CD1c-positive myeloid dendritic cell (primary cell): ENCODE measurements at regions not wholly inside any gene's neighbourhood (a gene's known extent, or its start where the extent isn't known, plus 50 kb on each side); places are given as distances from the start of the nearest gene placed in this dataset.

Source experiments
- DNase-seq: peaks from one replicate; pipeline ENCODE4 v3.0.0-alpha.2; 2016; ENCODE audit errors: extremely low spot score

- DNase-seq, result no peak
Measured at GRCh38 chr13:108526286-108526685, 103.1 kb upstream of the MYO16 start.

GRCh38 chr13:108527844-108528243 lies 101.6 kb upstream of the MYO16 start:
- DNase-seq, result no peak

DNA sequence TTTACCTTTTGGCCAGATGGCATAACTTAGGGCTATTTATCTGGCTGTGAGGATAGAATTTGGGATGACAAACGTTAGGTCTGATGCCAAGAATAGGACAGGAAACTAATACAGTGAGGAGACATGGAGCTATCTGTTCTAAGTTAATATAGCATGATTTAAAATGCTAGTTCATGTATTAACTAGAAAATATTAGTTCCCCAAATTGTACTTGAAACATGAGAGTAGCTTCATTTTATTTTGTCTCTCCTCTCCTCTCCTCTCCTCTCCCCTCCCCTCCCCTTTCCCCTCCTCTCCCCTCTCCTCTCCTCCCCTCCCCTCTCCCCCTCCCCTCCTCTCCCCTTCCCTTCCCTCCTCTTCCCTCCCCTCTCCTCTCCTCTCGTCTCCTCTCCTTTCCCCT lies 101.1 kb upstream of the MYO16 start:
- DNase-seq, result no peak

DNA sequence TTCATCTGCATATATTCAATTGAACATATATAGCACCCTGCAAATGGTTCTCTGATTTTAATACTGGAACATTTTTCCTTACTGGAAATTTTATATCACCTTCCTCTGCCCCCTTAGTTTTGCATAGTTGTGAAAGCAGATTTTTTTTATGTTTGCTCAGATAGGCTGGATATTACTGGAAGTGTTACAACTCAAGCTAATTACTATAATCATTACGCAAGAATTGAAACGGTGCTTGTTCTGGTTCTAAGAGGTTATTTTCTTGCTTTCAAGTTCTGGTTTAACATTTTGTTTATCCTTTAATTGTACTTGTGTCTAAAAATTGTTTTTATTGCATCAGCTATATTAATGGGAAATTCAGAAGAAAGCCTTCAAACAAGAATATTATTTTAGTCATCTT lies 95.6 kb upstream of the MYO16 start:
- DNase-seq, result no peak

DNA sequence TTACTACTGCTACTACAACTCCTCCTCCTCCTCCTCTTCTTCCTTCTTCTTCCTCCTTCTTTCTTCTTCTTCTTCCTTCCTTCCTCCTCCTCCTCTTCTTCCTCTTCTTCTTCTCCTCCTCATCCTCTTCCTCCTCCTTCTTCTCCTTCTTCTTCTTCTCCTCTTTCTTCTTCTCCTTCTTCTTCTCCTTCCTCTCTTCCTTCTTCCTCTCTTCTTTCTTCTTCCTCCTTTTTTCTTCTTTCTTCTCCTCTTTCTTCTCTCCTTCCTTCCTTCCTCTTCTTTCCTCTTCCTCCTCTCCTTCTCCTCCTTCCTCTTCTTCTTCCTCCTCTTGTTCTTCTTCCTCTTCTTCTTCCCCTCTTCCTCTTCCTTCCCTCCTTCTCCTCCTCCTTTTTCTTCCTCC lies 94.7 kb upstream of the MYO16 start:
- no peak for DNase-seq

DNA sequence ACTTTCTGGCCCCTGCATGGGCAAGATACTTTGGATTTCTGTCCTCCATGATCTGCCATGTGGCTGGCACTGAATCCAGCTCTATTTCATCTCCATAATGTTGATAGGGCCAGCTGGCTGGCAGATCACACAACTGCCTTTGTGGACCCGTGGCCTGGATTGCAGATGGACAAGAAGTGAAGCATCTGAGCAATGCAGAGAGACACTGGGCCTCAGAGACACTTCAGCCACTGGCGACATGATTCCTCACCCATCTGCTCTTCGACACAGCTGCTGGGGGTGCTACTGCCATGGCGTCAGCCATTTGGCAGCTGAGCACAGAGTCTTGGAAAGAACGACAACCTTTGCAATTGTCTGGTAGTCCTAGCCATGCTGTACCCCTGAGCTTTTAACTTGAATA lies 79.5 kb upstream of the MYO16 start:
- DNase-seq, result no peak

GRCh38 chr13:108551674-108552073 lies 77.7 kb upstream of the MYO16 start:
- no peak for DNase-seq

GRCh38 chr13:108558489-108558888 lies 70.9 kb upstream of the MYO16 start:
- DNase-seq, result no peak

DNA sequence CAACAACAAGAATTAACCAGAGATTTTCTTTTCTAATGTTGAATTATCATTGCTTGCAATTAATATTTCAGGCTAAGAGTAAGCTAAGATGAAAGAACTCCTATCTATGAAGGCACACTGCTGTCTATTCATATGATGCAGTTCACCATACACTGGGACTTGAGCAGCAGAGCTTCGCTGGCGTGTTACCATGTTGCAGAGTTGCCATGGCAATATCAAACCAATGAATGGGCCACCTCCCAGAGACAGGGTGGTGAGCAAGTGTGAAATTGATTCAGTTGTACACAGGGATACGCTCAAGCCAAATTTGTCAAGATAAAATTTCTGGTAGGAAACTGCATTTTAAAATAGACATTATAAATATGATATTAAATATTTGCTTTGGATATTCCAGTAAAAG lies 69.3 kb upstream of the MYO16 start:
- no peak for DNase-seq

DNA sequence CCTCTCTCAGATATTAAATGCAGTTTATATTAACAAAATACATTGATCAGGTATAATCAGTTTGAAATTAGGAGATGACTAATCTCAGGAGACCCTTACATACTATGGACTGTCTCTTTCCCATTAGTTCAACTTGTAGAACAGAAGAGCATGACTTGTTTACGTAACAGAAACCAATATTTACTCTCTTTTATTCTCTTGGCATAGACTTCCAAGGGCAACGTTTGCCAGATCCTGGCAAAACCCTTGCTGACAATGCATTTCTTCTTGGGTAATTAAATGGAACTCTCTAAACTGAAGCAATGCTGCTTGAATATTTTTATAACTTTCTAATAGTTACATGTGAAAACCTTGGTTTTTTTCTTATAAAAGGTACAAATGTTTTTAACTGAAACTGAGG lies 68.3 kb upstream of the MYO16 start:
- DNase-seq, result no peak

GRCh38 chr13:108566413-108567170 lies 62.8 kb upstream of the MYO16 start:
- DNase-seq, result no peak

GRCh38 chr13:108572782-108573211 lies 56.6 kb upstream of the MYO16 start:
- no peak for DNase-seq

GRCh38 chr13:108573455-108573854 lies 56.0 kb upstream of the MYO16 start:
- no peak for DNase-seq

- DNase-seq, result no peak
Measured at GRCh38 chr13:108574856-108575255, 54.6 kb upstream of the MYO16 start.

- no peak for DNase-seq
Measured at GRCh38 chr13:108575430-108575829, 54.0 kb upstream of the MYO16 start.
